GM20000 (cell line): ENCODE measurements at regions not wholly inside any gene's neighbourhood (a gene's known extent, or its start where the extent isn't known, plus 50 kb on each side); places are given as distances from the start of the nearest gene placed in this dataset.
"Not testable (repeated sequence)": the region's sequence is repeated elsewhere in the genome, so short reads cannot be mapped to it uniquely, and the experiment has no call there.

Experiments used
- DNase-seq: peaks from one replicate; pipeline ENCODE4 v3.0.0; 2012; ENCODE audit warnings: low spot score
- CTCF ChIP-seq: IDR thresholded peaks from 2 replicates; pipeline ENCODE4 v1.5.1; 2012; ENCODE audit warnings: mild to moderate bottlenecking, control low read depth; ENCODE audit errors: extremely low read depth, missing control alignments

GRCh38 chr13:44148159-44148914 lies 225.3 kb upstream of the SERP2 start:
- no peak for DNase-seq
- no peak for TF ChIP-seq CTCF

GRCh38 chr13:44149231-44149630 lies 224.4 kb upstream of the SERP2 start:
- not testable (repeated sequence) for DNase-seq

GRCh38 chr13:44149821-44150220 lies 223.8 kb upstream of the SERP2 start:
- TF ChIP-seq CTCF = no peak
- DNase-seq = no peak

GRCh38 chr13:44151474-44151873 lies 222.2 kb upstream of the SERP2 start:
- no peak for DNase-seq
- TF ChIP-seq CTCF = no peak

- TF ChIP-seq CTCF = no peak
- no peak for DNase-seq
These were observed 220.1 kb upstream of the SERP2 start for GRCh38 chr13:44153496-44153895.

- no peak for DNase-seq
- TF ChIP-seq CTCF = no peak
These were observed 218.0 kb upstream of the SERP2 start for GRCh38 chr13:44155422-44156293.

- TF ChIP-seq CTCF = no peak
- no peak for DNase-seq
These were observed 217.3 kb upstream of the SERP2 start for GRCh38 chr13:44156294-44156658.

GRCh38 chr13:44157606-44158005 lies 216.0 kb upstream of the SERP2 start:
- DNase-seq = no peak
- no peak for TF ChIP-seq CTCF
